Fibroblast of mammary gland (primary cell): ENCODE measurements at regions not wholly inside any gene's neighbourhood (a gene's known extent, or its start where the extent isn't known, plus 50 kb on each side); places are given as distances from the start of the nearest gene placed in this dataset.
A peak's percentile ranks its signal among the peaks of the same experiment; 100 is the strongest.

ENCODE experiments used
- DNase-seq: peaks from one replicate; pipeline ENCODE4 v3.0.0-alpha.2; 2010; ENCODE audit warnings: low read depth
- H3K4me3 ChIP-seq: 2 replicates; pipeline ENCODE4 v1.5.1; 2011; ENCODE audit warnings: low read depth, mild to moderate bottlenecking, low read length, moderate library complexity; ENCODE audit not compliant: control insufficient read depth
- CTCF ChIP-seq: conservative IDR thresholded peaks from 2 replicates; pipeline ENCODE4 v1.5.1; 2011; ENCODE audit warnings: low read depth, low read length, inconsistent platforms; ENCODE audit not compliant: control insufficient read depth, insufficient read depth

- TF ChIP-seq CTCF: no peak
- no peak for DNase-seq
- H3K4me3 ChIP-seq: no peak overlapping the region
Observed at GRCh38 chr20:48276021-48276342, 490.7 kb upstream of the SULF2 start.

GRCh38 chr20:48275286-48276020, 490.2 kb upstream of the SULF2 start:
- H3K4me3 ChIP-seq: no peak overlapping the region
- DNase-seq: peak; percentile 41
- TF ChIP-seq CTCF: no peak

GRCh38 chr20:48273843-48274242, 488.6 kb upstream of the SULF2 start:
- no peak overlapping the region for H3K4me3 ChIP-seq
- DNase-seq: no peak
- TF ChIP-seq CTCF: no peak

- no peak for TF ChIP-seq CTCF
- DNase-seq: no peak
Observed at GRCh38 chr20:48270885-48271284, 485.6 kb upstream of the SULF2 start.

GRCh38 chr20:48267860-48268633, 482.8 kb upstream of the SULF2 start:
- no peak for DNase-seq
- no peak overlapping the region for H3K4me3 ChIP-seq
- no peak for TF ChIP-seq CTCF

More at GRCh38 chr20:48270885-48271284, 485.6 kb upstream of the SULF2 start:
- H3K4me3 ChIP-seq: no peak overlapping the region

GRCh38 chr20:48266571-48266970, 481.3 kb upstream of the SULF2 start:
- no peak overlapping the region for H3K4me3 ChIP-seq
- TF ChIP-seq CTCF: no peak

More at GRCh38 chr20:48266571-48266970, 481.3 kb upstream of the SULF2 start:
- no peak for DNase-seq
